ENCODE measurements at regions not wholly inside any gene's neighbourhood (a gene's known extent, or its start where the extent isn't known, plus 50 kb on each side); places are given as distances from the start of the nearest gene placed in this dataset.
"Not testable (repeated sequence)": the region's sequence is repeated elsewhere in the genome, so short reads cannot be mapped to it uniquely, and the experiment has no call there.

GRCh38 chr2:39872748-39873147 lies 93.7 kb upstream of the THUMPD2 start:
- DNase-seq (ENCODE audit: low spot score): no peak

GRCh38 chr2:39871291-39871761 lies 92.3 kb upstream of the THUMPD2 start:
- DNase-seq (ENCODE audit: low spot score): no peak

- DNase-seq (ENCODE audit: low spot score): no peak
Observed at GRCh38 chr2:39870871-39871270, 91.8 kb upstream of the THUMPD2 start.

- no peak for DNase-seq (ENCODE audit: low spot score)
Observed at GRCh38 chr2:39867268-39867667, 88.2 kb upstream of the THUMPD2 start.

GRCh38 chr2:39865751-39866150 lies 86.7 kb upstream of the THUMPD2 start:
- DNase-seq (ENCODE audit: low spot score): no peak

- not testable (repeated sequence) for DNase-seq (ENCODE audit: low spot score)
Observed at GRCh38 chr2:39863672-39864071, 84.6 kb upstream of the THUMPD2 start.

- DNase-seq (ENCODE audit: low spot score): no peak
Observed at GRCh38 chr2:39860538-39860937, 81.5 kb upstream of the THUMPD2 start.

- DNase-seq (ENCODE audit: low spot score): no peak
Observed at GRCh38 chr2:39858677-39859076, 79.6 kb upstream of the THUMPD2 start.

GRCh38 chr2:39855856-39856255 lies 76.8 kb upstream of the THUMPD2 start:
- no peak for DNase-seq (ENCODE audit: low spot score)

- no peak for DNase-seq (ENCODE audit: low spot score)
Observed at GRCh38 chr2:39854771-39855170, 75.7 kb upstream of the THUMPD2 start.

- DNase-seq (ENCODE audit: low spot score): no peak
Observed at GRCh38 chr2:39852831-39853230, 73.8 kb upstream of the THUMPD2 start.

GRCh38 chr2:39851651-39852110 lies 72.6 kb upstream of the THUMPD2 start:
- no peak for DNase-seq (ENCODE audit: low spot score)

GRCh38 chr2:39851251-39851650 lies 72.2 kb upstream of the THUMPD2 start:
- DNase-seq (ENCODE audit: low spot score): no peak

GRCh38 chr2:39849982-39850526 lies 71.0 kb upstream of the THUMPD2 start:
- DNase-seq (ENCODE audit: low spot score): no peak

GRCh38 chr2:39849064-39849463 lies 70.0 kb upstream of the THUMPD2 start:
- no peak for DNase-seq (ENCODE audit: low spot score)

- no peak for DNase-seq (ENCODE audit: low spot score)
Observed at GRCh38 chr2:39845460-39846146, 66.5 kb upstream of the THUMPD2 start.

GRCh38 chr2:39839261-39839848 lies 60.3 kb upstream of the THUMPD2 start:
- DNase-seq (ENCODE audit: low spot score): no peak

GRCh38 chr2:39838589-39838988 lies 59.5 kb upstream of the THUMPD2 start:
- DNase-seq (ENCODE audit: low spot score): no peak

GRCh38 chr2:39837856-39838453 lies 58.9 kb upstream of the THUMPD2 start:
- no peak for DNase-seq (ENCODE audit: low spot score)

GRCh38 chr2:39836638-39837037 lies 57.6 kb upstream of the THUMPD2 start:
- no peak for DNase-seq (ENCODE audit: low spot score)

GRCh38 chr2:39834426-39834825 lies 55.4 kb upstream of the THUMPD2 start:
- DNase-seq (ENCODE audit: low spot score): no peak

- not testable (repeated sequence) for DNase-seq (ENCODE audit: low spot score)
Observed at GRCh38 chr2:39830610-39831009, 51.6 kb upstream of the THUMPD2 start.

Measured in hematopoietic multipotent progenitor cell treated with erythropoietin and hydrocortisone succinate and interleukin-3 and kit ligand, for 17 days (in vitro differentiated cells).